Naive thymus-derived CD4-positive, alpha-beta T cell (primary cell): ENCODE measurements at regions not wholly inside any gene's neighbourhood (a gene's known extent, or its start where the extent isn't known, plus 50 kb on each side); places are given as distances from the start of the nearest gene placed in this dataset.
"Not testable (repeated sequence)": the region's sequence is repeated elsewhere in the genome, so short reads cannot be mapped to it uniquely, and the experiment has no call there.

Experiments
- ATAC-seq: fragments of 150-1000 bp; cut with Tn5 transposase; 2 replicates; pipeline ENCODE4 v1.10.0; 2021; ENCODE audit warnings: mild to moderate bottlenecking, moderate library complexity
- CTCF ChIA-PET: fragments of 350-600 bp; sonication (Branson Sonifier 250); formaldehyde crosslinking; loops from one replicate; lab custom pipeline; 2021; ENCODE audit warnings: antibody characterized with exemption; lab: Charles Lee
- POLR2A ChIA-PET: fragments of 350-600 bp; sonication (Branson Sonifier 250); formaldehyde crosslinking; loops from one replicate; lab custom pipeline; 2021; ENCODE audit warnings: antibody characterized with exemption, inconsistent platforms; lab: Charles Lee
- DNase-seq, 9 donors: peaks; one replicate each; pipeline versions ENCODE4 v3.0.0 to v3.0.0-alpha.2; 2020 to 2022; ENCODE audit warnings: mixed read lengths in 1 of 9
- H3K27ac ChIP-seq: one replicate; pipeline ENCODE4 v1.7.0; 2013; ENCODE audit warnings: mild to moderate bottlenecking, low read depth, low read length, moderate library complexity
- H3K27me3 ChIP-seq, 2 donors: one replicate each; pipeline ENCODE4 v1.7.0; 2013; ENCODE audit warnings: low read length in 2 of 2, mild to moderate bottlenecking in 2 of 2, moderate library complexity in 2 of 2; ENCODE audit not compliant: control insufficient read depth in 2 of 2, insufficient read depth in 2 of 2
- H3K36me3 ChIP-seq, 3 experiments: 1 replicate in 2 of 3; 2 replicates in 1 of 3; pipeline ENCODE4 v1.7.0; 2013; ENCODE audit warnings: low read length in 3 of 3, mild to moderate bottlenecking in 3 of 3, moderate library complexity in 1 of 3; ENCODE audit not compliant: insufficient read depth in 3 of 3, control insufficient read depth in 2 of 3
- H3K4me1 ChIP-seq, 2 donors: one replicate each; pipeline ENCODE4 v1.7.0; 2013; ENCODE audit warnings: low read length in 2 of 2, mild to moderate bottlenecking in 2 of 2, moderate library complexity in 1 of 2; ENCODE audit not compliant: control insufficient read depth in 2 of 2, insufficient read depth in 2 of 2
- H3K4me3 ChIP-seq: 2 replicates; pipeline ENCODE4 v1.7.0; 2013; ENCODE audit warnings: mild to moderate bottlenecking, low read length
- H3K9me3 ChIP-seq, 3 experiments: 1 replicate in 2 of 3; 2 replicates in 1 of 3; pipeline ENCODE4 v1.7.0; 2013; ENCODE audit warnings: low read length in 3 of 3; ENCODE audit not compliant: control insufficient read depth in 2 of 3
- H3K27ac Mint-ChIP-seq, 9 donors: one replicate each; pipeline ENCODE4 v1.8.0; 2020 to 2022; ENCODE audit warnings: mixed read lengths in 9 of 9, mild to moderate bottlenecking in 8 of 9, moderate library complexity in 5 of 9, inconsistent platforms in 2 of 9
- H3K27me3 Mint-ChIP-seq, 5 donors: one replicate each; pipeline ENCODE4 v1.8.0; 2021 to 2022; ENCODE audit warnings: mixed read lengths in 5 of 5, mild to moderate bottlenecking in 1 of 5
- H3K36me3 Mint-ChIP-seq, 5 donors: one replicate each; pipeline ENCODE4 v1.8.0; 2020 to 2022; ENCODE audit warnings: mixed read lengths in 5 of 5, mild to moderate bottlenecking in 3 of 5, inconsistent platforms in 1 of 5
- H3K4me1 Mint-ChIP-seq, 7 donors: one replicate each; pipeline ENCODE4 v1.8.0; 2020 to 2022; ENCODE audit warnings: mixed read lengths in 7 of 7, mild to moderate bottlenecking in 3 of 7, inconsistent platforms in 1 of 7
- H3K4me3 Mint-ChIP-seq, 10 donors: one replicate each; pipeline ENCODE4 v1.8.0; 2020 to 2022; ENCODE audit warnings: mild to moderate bottlenecking in 10 of 10, mixed read lengths in 10 of 10, moderate library complexity in 6 of 10, inconsistent platforms in 2 of 10
- H3K9me3 Mint-ChIP-seq, 11 donors: one replicate each; pipeline ENCODE4 v1.8.0; 2020 to 2022; ENCODE audit warnings: mixed read lengths in 11 of 11, mild to moderate bottlenecking in 4 of 11, inconsistent platforms in 1 of 11, moderate library complexity in 1 of 11
- intact Hi-C, 2 donors: fragments of 100-400 bp; cut with micrococcal nuclease; formaldehyde crosslinking; loops; one replicate each; pipeline ENCODE4 v1.15.1; 2023

- no peak for ATAC-seq
- no peaks in the 10 kb centered on the region for H3K4me1 Mint-ChIP-seq
- peak in 1 of 9 donors; percentile 6 for DNase-seq
- peaks cover 0 to 7% (median 0%) of the 10 kb centered on the region in 11 donors for H3K9me3 Mint-ChIP-seq
- H3K27me3 Mint-ChIP-seq = peaks cover 0 to 16% (median 3%) of the 10 kb centered on the region in 5 donors
- H3K27ac ChIP-seq = no peak overlapping the region
- no peak overlapping the region for H3K27ac Mint-ChIP-seq
- no peaks in the 10 kb centered on the region for H3K9me3 ChIP-seq
- no peaks in the 10 kb centered on the region for H3K36me3 Mint-ChIP-seq
- H3K4me3 ChIP-seq = no peak overlapping the region
- ChIA-PET POLR2A (no interaction called here), CTCF (no interaction called here)
- H3K4me1 ChIP-seq = no peaks in the 10 kb centered on the region
- H3K4me3 Mint-ChIP-seq = no peak overlapping the region
- H3K36me3 ChIP-seq = no peaks in the 10 kb centered on the region
- no peaks in the 10 kb centered on the region for H3K27me3 ChIP-seq
- intact Hi-C loops = no loop called here
These were observed 120.7 kb downstream of the CYP26B1 start for GRCh38 chr2:72026819-72027425.

- Mint-ChIP-seq H3K4me1 (no peaks in the 10 kb centered on the region), H3K27ac (no peak overlapping the region), H3K4me3 (no peak overlapping the region), H3K9me3 (peaks cover 0 to 7% (median 0%) of the 10 kb centered on the region in 11 donors), H3K27me3 (peaks cover 0 to 16% (median 0%) of the 10 kb centered on the region in 5 donors), H3K36me3 (no peaks in the 10 kb centered on the region)
- ChIA-PET CTCF (no interaction called here), POLR2A (no interaction called here)
- ATAC-seq (no peak), DNase-seq (peak in 1 of 9 donors; percentile 10)
- H3K27me3 ChIP-seq = no peaks in the 10 kb centered on the region
- no peak overlapping the region for H3K27ac ChIP-seq
- H3K36me3 ChIP-seq = no peaks in the 10 kb centered on the region
- no peaks in the 10 kb centered on the region for H3K9me3 ChIP-seq
- no peaks in the 10 kb centered on the region for H3K4me1 ChIP-seq
- intact Hi-C loops = no loop called here
- H3K4me3 ChIP-seq = no peak overlapping the region
These were observed 123.0 kb downstream of the CYP26B1 start for GRCh38 chr2:72024451-72025175.

- Histone ChIP-seq H3K4me1 (no peaks in the 10 kb centered on the region), H3K27me3 (no peaks in the 10 kb centered on the region), H3K9me3 (no peaks in the 10 kb centered on the region), H3K4me3 (no peak overlapping the region), H3K27ac (no peak overlapping the region), H3K36me3 (no peaks in the 10 kb centered on the region)
- no peaks in the 10 kb centered on the region for H3K36me3 Mint-ChIP-seq
- H3K27ac Mint-ChIP-seq = no peak overlapping the region
- ATAC-seq (no peak), DNase-seq (peak in 1 of 9 donors; percentile 2)
- H3K4me3 Mint-ChIP-seq = no peak overlapping the region
- POLR2A ChIA-PET = no interaction called here
- peaks cover 0 to 16% (median 0%) of the 10 kb centered on the region in 5 donors for H3K27me3 Mint-ChIP-seq
- intact Hi-C loops = no loop called here
- H3K4me1 Mint-ChIP-seq = no peaks in the 10 kb centered on the region
- CTCF ChIA-PET = no interaction called here
- peaks cover 0 to 7% (median 0%) of the 10 kb centered on the region in 11 donors for H3K9me3 Mint-ChIP-seq
These were observed 123.8 kb downstream of the CYP26B1 start for GRCh38 chr2:72023678-72024390.

GRCh38 chr2:72021371-72021770 lies 126.3 kb downstream of the CYP26B1 start:
- H3K27me3 Mint-ChIP-seq = peaks cover 0 to 16% (median 0%) of the 10 kb centered on the region in 5 donors
- H3K27ac Mint-ChIP-seq, H3K4me1 Mint-ChIP-seq, H3K9me3 ChIP-seq, H3K4me1 ChIP-seq, H3K27ac ChIP-seq, ATAC-seq, intact Hi-C loops, H3K36me3 Mint-ChIP-seq, POLR2A ChIA-PET, H3K4me3 ChIP-seq, CTCF ChIA-PET, H3K9me3 Mint-ChIP-seq, DNase-seq, H3K36me3 ChIP-seq, H3K4me3 Mint-ChIP-seq, H3K27me3 ChIP-seq: not testable (repeated sequence)

GRCh38 chr2:72015266-72015665 lies 132.4 kb downstream of the CYP26B1 start:
- Histone ChIP-seq H3K27ac (no peak overlapping the region), H3K36me3 (no peaks in the 10 kb centered on the region), H3K4me3 (no peak overlapping the region), H3K27me3 (no peaks in the 10 kb centered on the region), H3K9me3 (no peaks in the 10 kb centered on the region), H3K4me1 (no peaks in the 10 kb centered on the region)
- no peak for ATAC-seq
- H3K4me1 Mint-ChIP-seq = no peaks in the 10 kb centered on the region
- POLR2A ChIA-PET = no interaction called here
- DNase-seq = no peak
- H3K4me3 Mint-ChIP-seq = no peak overlapping the region
- H3K9me3 Mint-ChIP-seq = peaks cover 0 to 13% (median 3%) of the 10 kb centered on the region in 11 donors
- no peaks in the 10 kb centered on the region for H3K36me3 Mint-ChIP-seq
- H3K27ac Mint-ChIP-seq = no peak overlapping the region
- intact Hi-C loops = no loop called here
- CTCF ChIA-PET = no interaction called here
- peaks cover 0 to 23% (median 6%) of the 10 kb centered on the region in 5 donors for H3K27me3 Mint-ChIP-seq

- no peak for DNase-seq
- Histone ChIP-seq H3K4me3 (no peak overlapping the region), H3K9me3 (no peaks in the 10 kb centered on the region), H3K27me3 (no peaks in the 10 kb centered on the region), H3K27ac (no peak overlapping the region), H3K36me3 (no peaks in the 10 kb centered on the region), H3K4me1 (no peaks in the 10 kb centered on the region)
- Mint-ChIP-seq H3K27me3 (peaks cover 0 to 23% (median 6%) of the 10 kb centered on the region in 5 donors), H3K9me3 (peaks cover 0 to 13% (median 3%) of the 10 kb centered on the region in 11 donors), H3K27ac (no peak overlapping the region), H3K4me1 (no peaks in the 10 kb centered on the region), H3K36me3 (no peaks in the 10 kb centered on the region), H3K4me3 (no peak overlapping the region)
- CTCF ChIA-PET = no interaction called here
- ATAC-seq = no peak
- intact Hi-C loops = no loop called here
- POLR2A ChIA-PET = no interaction called here
These were observed 132.8 kb downstream of the CYP26B1 start for GRCh38 chr2:72014831-72015230.
